Caco-2 (cell line): ENCODE measurements at regions not wholly inside any gene's neighbourhood (a gene's known extent, or its start where the extent isn't known, plus 50 kb on each side); places are given as distances from the start of the nearest gene placed in this dataset.
"Not testable (repeated sequence)": the region's sequence is repeated elsewhere in the genome, so short reads cannot be mapped to it uniquely, and the experiment has no call there.

Experiments used
- BruUV-seq: library from RNA; stranded (reverse); fragments of 400-500 nt; replicated peaks from 2 replicates; lab custom pipeline; 2021; lab: Mats Ljungman, UMichigan
- CTCF ChIA-PET: fragments of 300-600 bp; sonication (Branson Sonifier 250); formaldehyde crosslinking; loops from one replicate; lab custom pipeline; 2022; ENCODE audit warnings: antibody characterized with exemption; lab: Charles Lee
- POLR2A ChIA-PET: fragments of 300-600 bp; sonication (Branson Sonifier 250); formaldehyde crosslinking; loops from one replicate; lab custom pipeline; 2022; ENCODE audit warnings: antibody characterized with exemption; lab: Charles Lee
- DNase-seq, 2 experiments: peaks; one replicate each; pipeline versions ENCODE4 v3.0.0 to v3.0.0-alpha.2; 2020 to 2022
- H3K27me3 ChIP-seq: replicated peaks from 2 replicates; pipeline ENCODE4 v1.6.0; 2011; ENCODE audit warnings: low read length; ENCODE audit not compliant: control insufficient read depth, insufficient read depth
- H3K36me3 ChIP-seq: 2 replicates; pipeline ENCODE4 v1.5.1; 2011; ENCODE audit warnings: low read length; ENCODE audit not compliant: control insufficient read depth, insufficient read depth
- H3K4me1 ChIP-seq: fragments of 250-450 bp; sonication (Bioruptor Pico); 2 replicates; pipeline ENCODE4 v1.5.1; 2020; ENCODE audit warnings: mild to moderate bottlenecking
- H3K4me3 ChIP-seq: 2 replicates; pipeline ENCODE4 v1.5.1; 2011; ENCODE audit warnings: low read depth, mild to moderate bottlenecking, control low read depth, low read length
- H3K9me3 ChIP-seq: fragments of 250-450 bp; sonication (Bioruptor Pico); 2 replicates; pipeline ENCODE4 v1.5.1; 2020; ENCODE audit warnings: mild to moderate bottlenecking, moderate library complexity
- H3K27ac Mint-ChIP-seq: one replicate; pipeline ENCODE4 v1.8.0; 2022; ENCODE audit warnings: mixed read lengths; ENCODE audit not compliant: unreplicated experiment
- H3K27me3 Mint-ChIP-seq: one replicate; pipeline ENCODE4 v1.8.0; 2022; ENCODE audit warnings: mixed read lengths; ENCODE audit not compliant: insufficient read depth, unreplicated experiment
- H3K36me3 Mint-ChIP-seq: one replicate; pipeline ENCODE4 v1.8.0; 2022; ENCODE audit warnings: mild to moderate bottlenecking, mixed read lengths; ENCODE audit not compliant: insufficient read depth, unreplicated experiment
- H3K4me1 Mint-ChIP-seq: one replicate; pipeline ENCODE4 v1.8.0; 2022; ENCODE audit warnings: low read depth, mixed read lengths; ENCODE audit not compliant: unreplicated experiment
- H3K4me3 Mint-ChIP-seq: one replicate; pipeline ENCODE4 v1.8.0; 2022; ENCODE audit warnings: mild to moderate bottlenecking, moderate library complexity, mixed read lengths; ENCODE audit not compliant: unreplicated experiment
- H3K9me3 Mint-ChIP-seq: one replicate; pipeline ENCODE4 v1.8.0; 2022; ENCODE audit warnings: mixed read lengths; ENCODE audit not compliant: unreplicated experiment
- CTCF ChIP-seq, 2 experiments: fragments of 200-600 bp in 1 of 2; IDR thresholded peaks; 1 replicate in 1 of 2; 2 replicates in 1 of 2; pipeline versions ENCODE4 v1.5.1 to v1.8.0; 2011 to 2022; ENCODE audit warnings: antibody characterized with exemption in 1 of 2, control low read depth in 1 of 2, inconsistent platforms in 1 of 2, low read depth in 1 of 2, low read length in 1 of 2, mild to moderate bottlenecking in 1 of 2, moderate library complexity in 1 of 2; ENCODE audit not compliant: insufficient read depth in 1 of 2, severe bottlenecking in 1 of 2, unreplicated experiment in 1 of 2
- intact Hi-C: fragments of 100-400 bp; cut with micrococcal nuclease; formaldehyde crosslinking; loops from one replicate; pipeline ENCODE4 v1.10.0; 2022; ENCODE audit not compliant: unreplicated experiment

DNA sequence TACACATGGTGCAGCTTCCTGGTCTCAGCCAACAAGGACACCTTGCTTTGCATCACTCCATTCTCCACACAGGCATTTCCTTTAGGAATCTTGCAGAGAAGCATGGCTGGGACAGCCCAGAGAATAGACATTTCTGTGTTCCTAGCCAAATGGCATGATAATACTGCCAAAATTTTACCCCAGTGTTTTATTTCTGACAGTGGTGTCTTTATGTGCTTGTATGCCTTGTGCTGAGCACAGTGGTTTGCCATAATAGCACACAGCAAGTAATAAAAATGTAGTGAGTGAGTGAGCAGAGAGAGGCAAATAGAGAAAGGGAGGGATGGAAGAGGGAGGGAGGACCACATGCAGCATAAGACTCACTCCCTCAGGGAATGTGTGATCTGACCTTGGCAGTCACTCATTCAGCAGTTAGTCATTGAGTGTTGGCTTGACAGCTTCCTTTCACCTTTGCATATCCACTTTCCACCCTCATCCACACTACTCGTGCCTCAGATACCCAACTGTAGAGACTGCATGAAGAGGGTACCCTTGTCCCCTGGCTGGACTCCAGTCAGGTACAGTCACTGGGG, 212.8 kb upstream of the CCDC196 start:
- Mint-ChIP-seq H3K9me3 (no peaks in the 10 kb centered on the region), H3K36me3 (no peaks in the 10 kb centered on the region), H3K4me1 (no peaks in the 10 kb centered on the region), H3K27ac (no peak overlapping the region), H3K4me3 (no peak overlapping the region), H3K27me3 (no peaks in the 10 kb centered on the region)
- ChIA-PET CTCF (no interaction called here), POLR2A (no interaction called here)
- no peaks in the 10 kb centered on the region for H3K4me1 ChIP-seq
- DNase-seq: no peak
- H3K36me3 ChIP-seq: no peaks in the 10 kb centered on the region
- no TSS peak for BruUV-seq
- intact Hi-C loops: no loop called here
- no peak overlapping the region for H3K4me3 ChIP-seq
- H3K27me3 ChIP-seq: no peaks in the 10 kb centered on the region
- H3K9me3 ChIP-seq: no peaks in the 10 kb centered on the region
- TF ChIP-seq CTCF (IDR thresholded peaks at IDR 0.05; ENCODE audit: insufficient read depth in 1 of 2, low read depth in 1 of 2, low read length in 1 of 2, severe bottlenecking in 1 of 2, unreplicated experiment in 1 of 2): no peak

GRCh38 chr14:66278418-66278817, 207.8 kb upstream of the CCDC196 start:
- H3K27me3 ChIP-seq, H3K36me3 ChIP-seq, DNase-seq, H3K27me3 Mint-ChIP-seq, H3K27ac Mint-ChIP-seq, CTCF ChIA-PET, BruUV-seq, POLR2A ChIA-PET, H3K4me3 ChIP-seq, H3K36me3 Mint-ChIP-seq, H3K4me1 Mint-ChIP-seq, H3K9me3 ChIP-seq, intact Hi-C loops, H3K4me1 ChIP-seq, H3K4me3 Mint-ChIP-seq: not testable (repeated sequence)
- peaks cover 11% of the 10 kb centered on the region for H3K9me3 Mint-ChIP-seq

DNA sequence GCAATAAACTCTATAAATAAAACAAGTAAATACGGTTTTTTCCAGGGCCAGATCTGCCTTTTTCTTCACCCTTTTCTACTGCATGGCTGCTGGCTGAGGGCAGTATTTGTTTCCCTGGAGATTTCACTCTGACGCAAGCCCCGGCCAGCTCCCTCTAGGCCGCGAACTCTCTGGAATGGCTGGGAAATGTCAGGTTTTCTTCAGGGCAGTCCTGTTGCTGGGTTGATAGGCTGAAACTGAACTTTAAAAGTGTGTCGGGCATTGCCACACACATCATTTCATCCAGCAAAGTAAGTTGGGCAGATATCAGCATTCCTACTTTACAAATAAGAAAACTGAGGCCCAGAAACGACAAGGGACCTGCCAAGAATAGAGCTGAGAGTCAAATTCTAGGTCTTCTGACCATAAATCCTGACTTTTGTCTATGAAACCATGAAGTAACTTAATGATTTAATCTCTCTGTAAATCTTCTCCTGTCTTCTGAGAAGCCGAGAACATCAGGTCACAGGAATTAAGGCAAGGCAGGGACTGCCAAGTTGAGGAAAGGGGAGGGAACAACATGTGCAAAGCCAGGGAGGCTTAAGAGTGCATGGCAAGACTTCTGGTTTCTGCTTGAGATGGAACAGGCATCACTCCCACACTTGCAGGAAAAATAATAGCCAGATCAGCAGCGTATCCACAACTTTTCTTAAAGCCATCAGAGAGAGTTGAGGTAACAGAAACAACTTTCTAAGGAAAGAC, 205.0 kb upstream of the CCDC196 start:
- ChIA-PET CTCF (no interaction called here), POLR2A (no interaction called here)
- intact Hi-C loops: no loop called here
- no peak overlapping the region for H3K27ac Mint-ChIP-seq
- no TSS peak for BruUV-seq
- Histone ChIP-seq H3K4me3 (no peak overlapping the region), H3K9me3 (no peaks in the 10 kb centered on the region), H3K27me3 (no peaks in the 10 kb centered on the region), H3K4me1 (no peaks in the 10 kb centered on the region), H3K36me3 (no peaks in the 10 kb centered on the region)
- H3K9me3 Mint-ChIP-seq: peaks cover 11% of the 10 kb centered on the region
- no peak for DNase-seq
- H3K36me3 Mint-ChIP-seq: no peaks in the 10 kb centered on the region
- H3K4me1 Mint-ChIP-seq: no peaks in the 10 kb centered on the region
- no peaks in the 10 kb centered on the region for H3K27me3 Mint-ChIP-seq
- H3K4me3 Mint-ChIP-seq: no peak overlapping the region
- no peak for TF ChIP-seq CTCF (IDR thresholded peaks at IDR 0.05; ENCODE audit: insufficient read depth in 1 of 2, low read depth in 1 of 2, low read length in 1 of 2, severe bottlenecking in 1 of 2, unreplicated experiment in 1 of 2)
